HG02642 (cell line): ENCODE measurements at regions not wholly inside any gene's neighbourhood (a gene's known extent, or its start where the extent isn't known, plus 50 kb on each side); places are given as distances from the start of the nearest gene placed in this dataset.
"Not testable (repeated sequence)": the region's sequence is repeated elsewhere in the genome, so short reads cannot be mapped to it uniquely, and the experiment has no call there.

Experiments used
- ATAC-seq: cut with Tn5 transposase; IDR thresholded peaks from one replicate; pipeline ENCODE4 v1.9.1; 2021; ENCODE audit warnings: mild to moderate bottlenecking; ENCODE audit not compliant: unreplicated experiment, poor library complexity

- no peak for ATAC-seq
Measured at GRCh38 chr15:59904450-59905135, 99.5 kb upstream of the FOXB1 start.

DNA sequence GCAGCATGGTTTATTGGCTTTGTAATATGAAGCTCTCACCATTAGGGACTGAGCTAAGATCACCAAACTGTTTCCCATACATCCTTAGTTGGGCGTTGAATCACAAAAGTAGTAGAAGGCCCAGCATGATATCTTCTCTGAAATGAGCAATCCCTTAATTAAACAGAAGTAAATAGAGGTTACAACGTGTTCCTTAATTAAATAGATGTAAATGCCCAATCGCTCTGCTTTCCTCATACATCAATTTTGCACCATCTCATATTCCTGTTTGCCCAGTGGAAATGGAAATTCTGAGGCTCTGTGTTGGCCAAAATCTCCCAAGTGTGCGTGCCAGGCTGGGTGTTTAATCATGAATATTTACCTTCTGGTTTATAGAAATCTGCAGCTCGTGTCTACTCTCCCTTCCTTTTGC lies 107.4 kb upstream of the FOXB1 start:
- ATAC-seq: no peak

GRCh38 chr15:59894835-59895234 lies 109.3 kb upstream of the FOXB1 start:
- no peak for ATAC-seq

GRCh38 chr15:59892985-59893384 lies 111.1 kb upstream of the FOXB1 start:
- ATAC-seq: no peak

GRCh38 chr15:59887870-59888269 lies 116.2 kb upstream of the FOXB1 start:
- ATAC-seq: not testable (repeated sequence)

- ATAC-seq: no peak
Measured at GRCh38 chr15:59887211-59887610, 116.9 kb upstream of the FOXB1 start.

GRCh38 chr15:59886441-59886840 lies 117.7 kb upstream of the FOXB1 start:
- ATAC-seq: no peak

DNA sequence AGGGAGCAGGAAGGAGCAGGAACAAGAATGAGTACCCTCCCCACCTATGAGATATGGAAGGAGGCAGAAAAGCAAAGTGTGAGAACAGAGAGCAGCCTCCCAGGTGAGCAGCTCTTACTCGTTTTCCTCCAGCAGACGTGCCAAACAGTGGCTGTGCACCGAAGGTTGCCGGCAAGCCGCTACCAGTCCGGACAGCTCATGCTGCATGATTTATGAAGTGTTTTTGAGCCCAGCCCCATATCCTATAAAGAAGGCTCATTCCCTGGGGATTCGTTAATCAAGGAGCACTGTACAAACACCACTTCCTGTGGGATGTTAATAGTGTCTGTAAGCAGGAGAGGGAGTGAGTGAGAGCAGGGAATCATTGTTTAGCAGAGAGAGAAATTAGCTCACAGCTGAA lies 118.3 kb upstream of the FOXB1 start:
- no peak for ATAC-seq

- ATAC-seq: no peak
Measured at GRCh38 chr15:59879506-59880265, 124.4 kb upstream of the FOXB1 start.

- no peak for ATAC-seq
Measured at GRCh38 chr15:59876140-59876539, 128.0 kb upstream of the FOXB1 start.

DNA sequence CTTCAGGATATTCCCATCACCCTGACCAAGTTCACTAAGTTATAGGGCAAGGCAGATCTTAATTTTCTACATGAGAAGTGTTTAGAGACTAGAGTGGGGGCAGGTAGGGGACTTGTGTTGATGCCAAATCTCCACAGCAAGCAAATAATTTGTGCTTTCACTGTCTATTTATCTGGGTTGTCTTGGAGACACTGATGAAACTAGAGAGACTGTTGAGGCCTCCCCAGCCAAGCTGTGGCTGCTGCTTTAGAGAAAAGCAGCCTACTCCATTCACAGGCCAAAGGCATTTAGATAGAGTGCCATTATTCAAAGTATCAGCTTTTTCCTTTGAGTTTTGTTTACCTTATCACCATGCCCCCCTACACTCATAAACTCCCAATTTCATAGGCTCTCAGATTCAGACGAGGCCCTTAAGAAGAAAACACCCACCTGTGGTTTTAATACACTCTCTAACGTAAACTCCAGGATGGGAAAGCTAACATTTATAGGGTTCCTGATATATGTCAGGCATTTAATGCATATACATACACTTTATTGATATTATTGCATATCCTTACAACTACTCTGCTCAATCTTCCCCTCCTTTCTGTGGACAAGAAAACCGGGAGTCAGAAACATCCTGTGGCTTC lies 130.4 kb upstream of the FOXB1 start:
- ATAC-seq: no peak

GRCh38 chr15:59867086-59867855 lies 136.8 kb upstream of the FOXB1 start:
- ATAC-seq: no peak

DNA sequence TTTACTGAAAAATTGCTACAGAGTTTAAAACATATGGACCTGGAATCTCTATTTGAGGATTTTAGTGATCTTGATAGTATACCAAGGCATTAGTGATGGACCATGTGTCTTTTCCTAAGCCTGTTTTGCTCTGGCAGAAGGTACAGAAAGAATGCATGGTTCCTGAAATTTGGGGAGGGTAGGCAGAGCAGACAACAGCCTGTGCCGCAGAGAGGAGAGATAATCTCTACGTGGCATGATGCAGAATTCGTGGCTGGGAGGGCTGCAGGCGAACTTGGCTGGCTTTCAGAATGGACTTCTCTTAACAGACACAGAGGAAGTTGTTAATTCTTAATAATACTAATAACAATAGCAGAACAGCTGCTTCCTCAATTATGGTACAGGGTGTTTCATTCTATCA lies 137.5 kb upstream of the FOXB1 start:
- no peak for ATAC-seq

DNA sequence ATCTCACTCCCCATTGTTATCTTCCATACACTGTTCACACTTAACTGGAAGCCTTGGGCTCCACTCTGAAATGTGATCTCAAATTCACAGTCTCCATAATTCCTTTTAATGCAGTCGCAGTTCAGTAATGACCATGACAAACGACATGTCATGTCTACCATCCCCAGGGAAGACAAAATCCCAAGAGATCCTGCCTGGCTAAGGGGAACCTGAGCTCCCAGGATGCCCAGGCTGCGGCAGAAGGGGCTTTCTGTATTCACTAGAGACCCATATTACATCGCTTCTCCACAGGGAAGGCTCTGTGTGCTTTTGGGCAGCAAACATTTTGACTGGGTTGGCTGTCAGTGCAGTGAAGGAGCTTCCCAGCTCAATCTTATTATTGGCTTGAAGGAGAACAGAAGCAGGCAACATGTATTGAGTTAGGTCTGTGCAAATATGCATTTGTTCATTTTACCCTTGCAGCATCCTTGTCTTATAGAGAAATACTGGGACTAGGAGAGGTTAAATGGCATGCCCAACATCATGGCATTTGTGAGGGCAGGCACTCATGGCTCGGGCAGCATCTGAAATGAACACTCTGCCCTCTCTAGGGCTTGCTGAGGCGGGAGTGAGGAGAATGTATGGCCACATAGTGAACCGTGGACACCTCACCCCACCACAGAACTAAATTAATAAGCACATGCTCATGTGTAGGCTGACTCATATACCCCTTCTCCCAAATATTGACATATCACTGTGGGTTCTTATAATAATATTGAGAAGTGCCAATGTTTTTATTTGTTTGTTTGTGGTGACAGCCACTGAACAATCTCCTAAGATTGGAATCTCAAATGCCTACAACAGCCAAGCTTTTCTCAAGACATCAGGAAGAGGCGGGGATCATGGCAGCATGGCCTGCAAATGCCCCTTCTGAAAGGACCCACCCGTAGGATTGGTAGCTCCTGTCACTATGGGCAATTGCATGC lies 141.6 kb upstream of the FOXB1 start:
- no peak for ATAC-seq

GRCh38 chr15:59847968-59848367 lies 156.1 kb upstream of the FOXB1 start:
- ATAC-seq: no peak

- no peak for ATAC-seq
Measured at GRCh38 chr15:59845942-59846499, 156.9 kb upstream of the BNIP2 start.

- no peak for ATAC-seq
Measured at GRCh38 chr15:59843609-59844008, 154.5 kb upstream of the BNIP2 start.

DNA sequence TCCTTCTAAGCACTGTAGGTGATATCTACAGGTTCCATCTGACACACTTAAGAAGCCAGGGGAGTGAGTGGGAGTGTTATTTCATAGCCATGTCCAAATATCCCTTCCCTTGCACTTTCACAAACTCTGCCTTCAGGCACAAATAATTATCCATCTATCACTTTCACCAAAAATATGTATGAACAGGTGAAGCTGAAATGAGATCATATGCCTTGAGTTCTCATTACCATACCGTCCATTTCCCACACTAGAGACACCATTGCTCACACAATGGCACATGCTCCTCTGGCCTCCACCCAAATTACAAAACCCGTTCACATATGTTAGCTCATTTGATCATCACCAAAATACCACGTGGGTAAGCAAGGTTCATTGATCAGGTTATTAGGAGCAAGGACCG lies 151.9 kb upstream of the BNIP2 start:
- ATAC-seq: no peak

- ATAC-seq: no peak
Measured at GRCh38 chr15:59839906-59840305, 150.8 kb upstream of the BNIP2 start.
